CD4-positive, alpha-beta T cell (primary cell): ENCODE measurements at regions not wholly inside any gene's neighbourhood (a gene's known extent, or its start where the extent isn't known, plus 50 kb on each side); places are given as distances from the start of the nearest gene placed in this dataset.

ENCODE experiments used
- ATAC-seq: fragments of 200-7000 bp; cut with Tn5 transposase; one replicate; pipeline ENCODE4 v1.10.0; 2022; ENCODE audit warnings: mild to moderate bottlenecking; ENCODE audit not compliant: poor library complexity
- CTCF ChIA-PET: fragments of 350-600 bp; sonication (Branson Sonifier 250); formaldehyde crosslinking; loops from one replicate; lab custom pipeline; 2021; ENCODE audit warnings: antibody characterized with exemption, inconsistent platforms; lab: Charles Lee
- POLR2A ChIA-PET: fragments of 350-600 bp; sonication (Branson Sonifier 250); formaldehyde crosslinking; loops from one replicate; lab custom pipeline; 2021; ENCODE audit warnings: antibody characterized with exemption, inconsistent platforms; lab: Charles Lee
- DNase-seq, 14 experiments: peaks; one replicate each; pipeline ENCODE4 v3.0.0-alpha.2; 2013 to 2020; ENCODE audit warnings: mixed read lengths in 2 of 14
- H3K27ac ChIP-seq, 2 donors: one replicate each; pipeline versions ENCODE4 v1.5.1 to v1.7.0; 2013; ENCODE audit warnings: low read length in 2 of 2, low read depth in 1 of 2, mild to moderate bottlenecking in 1 of 2
- H3K27me3 ChIP-seq, 2 experiments: 1 replicate in 1 of 2; 2 replicates in 1 of 2; pipeline versions ENCODE4 v1.6.1 to v1.7.0; 2013; ENCODE audit warnings: low read length in 2 of 2, control low read depth in 1 of 2, mild to moderate bottlenecking in 1 of 2, moderate library complexity in 1 of 2; ENCODE audit not compliant: insufficient read depth in 2 of 2, control insufficient read depth in 1 of 2
- H3K36me3 ChIP-seq: one replicate; pipeline ENCODE4 v1.6.1; 2013; ENCODE audit warnings: low read length, control low read depth; ENCODE audit not compliant: insufficient read depth
- H3K4me1 ChIP-seq: one replicate; pipeline ENCODE4 v1.6.1; 2013; ENCODE audit warnings: low read length, control low read depth; ENCODE audit not compliant: insufficient read depth
- H3K4me3 ChIP-seq: one replicate; pipeline ENCODE4 v1.5.1; 2013; ENCODE audit warnings: mild to moderate bottlenecking, low read length, moderate library complexity
- H3K9me3 ChIP-seq, 2 experiments: 1 replicate in 1 of 2; 2 replicates in 1 of 2; pipeline versions ENCODE4 v1.6.1 to v1.7.0; 2013; ENCODE audit warnings: low read length in 2 of 2, mild to moderate bottlenecking in 2 of 2, control low read depth in 1 of 2, moderate library complexity in 1 of 2; ENCODE audit not compliant: control insufficient read depth in 1 of 2, insufficient read depth in 1 of 2
- H3K27ac Mint-ChIP-seq: one replicate; pipeline ENCODE4 v1.8.0; 2020; ENCODE audit warnings: mixed read lengths
- H3K27me3 Mint-ChIP-seq: one replicate; pipeline ENCODE4 v1.8.0; 2021; ENCODE audit warnings: mixed read lengths
- H3K36me3 Mint-ChIP-seq: one replicate; pipeline ENCODE4 v1.8.0; 2021; ENCODE audit warnings: low read depth, mixed read lengths
- H3K4me1 Mint-ChIP-seq: one replicate; pipeline ENCODE4 v1.8.0; 2021; ENCODE audit warnings: low read depth, mixed read lengths
- H3K4me3 Mint-ChIP-seq: one replicate; pipeline ENCODE4 v1.8.0; 2020; ENCODE audit warnings: mild to moderate bottlenecking, mixed read lengths
- H3K9me3 Mint-ChIP-seq: one replicate; pipeline ENCODE4 v1.8.0; 2020; ENCODE audit warnings: mixed read lengths
- CTCF ChIP-seq: fragments of 200-600 bp; IDR thresholded peaks from one replicate; pipeline ENCODE4 v1.8.0; 2022; ENCODE audit warnings: antibody characterized with exemption, mild to moderate bottlenecking
- intact Hi-C, 2 experiments: fragments of 100-400 bp; cut with DNase I in 1 of 2; cut with micrococcal nuclease in 1 of 2; formaldehyde crosslinking; loops; one replicate each; pipeline versions ENCODE4 v1.15.1 to v1.9.0; 2023 to 2025; cut with DNase I, micrococcal nuclease

GRCh38 chr12:28603801-28604200, 413.5 kb downstream of the CCDC91 start:
- Mint-ChIP-seq H3K27me3 (no peaks in the 10 kb centered on the region), H3K27ac (no peak overlapping the region), H3K4me3 (no peak overlapping the region), H3K4me1 (no peaks in the 10 kb centered on the region), H3K9me3 (peaks cover 9% of the 10 kb centered on the region), H3K36me3 (no peaks in the 10 kb centered on the region)
- ChIA-PET CTCF (no interaction called here), POLR2A (no interaction called here)
- H3K9me3 ChIP-seq, result peaks cover 5 to 17% of the 10 kb centered on the region in 2 experiments
- TF ChIP-seq CTCF, result no peak
- intact Hi-C loops, result no loop called here
- H3K27me3 ChIP-seq, result no peaks in the 10 kb centered on the region
- H3K27ac ChIP-seq, result no peak overlapping the region
- H3K4me1 ChIP-seq, result no peaks in the 10 kb centered on the region
- no peak for DNase-seq
- no peak for ATAC-seq
- no peaks in the 10 kb centered on the region for H3K36me3 ChIP-seq
- H3K4me3 ChIP-seq, result no peak overlapping the region

- Histone ChIP-seq H3K4me3 (no peak overlapping the region), H3K27ac (no peak overlapping the region), H3K4me1 (no peaks in the 10 kb centered on the region), H3K27me3 (no peaks in the 10 kb centered on the region), H3K9me3 (peaks cover 5 to 17% of the 10 kb centered on the region in 2 experiments), H3K36me3 (no peaks in the 10 kb centered on the region)
- Mint-ChIP-seq H3K27me3 (no peaks in the 10 kb centered on the region), H3K4me1 (no peaks in the 10 kb centered on the region), H3K4me3 (no peak overlapping the region), H3K9me3 (peaks cover 9% of the 10 kb centered on the region), H3K27ac (no peak overlapping the region), H3K36me3 (no peaks in the 10 kb centered on the region)
- ChIA-PET CTCF (no interaction called here), POLR2A (no interaction called here)
- no peak for TF ChIP-seq CTCF
- ATAC-seq (no peak), DNase-seq (no peak)
- intact Hi-C loops, result no loop called here
Observed at GRCh38 chr12:28604240-28604639, 414.0 kb downstream of the CCDC91 start.

- no peaks in the 10 kb centered on the region for H3K36me3 Mint-ChIP-seq
- no peak overlapping the region for H3K4me3 Mint-ChIP-seq
- ChIA-PET POLR2A (no interaction called here), CTCF (no interaction called here)
- no peak for DNase-seq
- H3K27ac Mint-ChIP-seq, result no peak overlapping the region
- intact Hi-C loops, result no loop called here
- H3K27me3 Mint-ChIP-seq, result peaks cover 13% of the 10 kb centered on the region
- no peaks in the 10 kb centered on the region for H3K4me1 Mint-ChIP-seq
- H3K4me3 ChIP-seq, result no peak overlapping the region
- TF ChIP-seq CTCF, result no peak
- no peaks in the 10 kb centered on the region for H3K36me3 ChIP-seq
- H3K9me3 Mint-ChIP-seq, result peaks cover 9% of the 10 kb centered on the region
- no peak overlapping the region for H3K27ac ChIP-seq
- no peaks in the 10 kb centered on the region for H3K4me1 ChIP-seq
- H3K9me3 ChIP-seq, result peaks cover 5 to 17% of the 10 kb centered on the region in 2 experiments
- peaks cover 0 to 3% of the 10 kb centered on the region in 2 experiments for H3K27me3 ChIP-seq
- no peak for ATAC-seq
Observed at GRCh38 chr12:28606967-28607557, 416.8 kb downstream of the CCDC91 start.
